ENCODE measurements at regions not wholly inside any gene's neighbourhood (a gene's known extent, or its start where the extent isn't known, plus 50 kb on each side); places are given as distances from the start of the nearest gene placed in this dataset.

DNA sequence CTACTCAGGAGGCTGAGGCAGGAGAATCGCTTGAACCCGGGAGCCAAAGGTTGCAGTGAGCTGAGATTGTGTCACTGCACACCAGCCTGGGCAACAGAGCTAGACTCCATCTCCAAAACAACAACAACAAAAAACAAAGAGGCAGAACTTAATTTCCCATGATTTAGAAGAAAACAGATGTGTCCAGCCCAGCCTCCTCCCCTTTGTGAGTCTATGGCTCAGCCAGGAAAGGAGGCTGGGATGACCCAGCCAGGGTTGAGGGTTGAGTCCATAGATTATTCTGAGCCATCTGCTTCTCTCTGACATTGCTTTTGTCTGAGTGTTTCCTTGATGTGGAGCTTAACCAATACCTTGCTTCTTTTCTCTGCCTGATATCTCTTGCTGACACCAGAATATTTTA lies 994.1 kb downstream of the TYW1 start:
- no peak for DNase-seq (ENCODE audit: low read depth in 2 of 2)

DNA sequence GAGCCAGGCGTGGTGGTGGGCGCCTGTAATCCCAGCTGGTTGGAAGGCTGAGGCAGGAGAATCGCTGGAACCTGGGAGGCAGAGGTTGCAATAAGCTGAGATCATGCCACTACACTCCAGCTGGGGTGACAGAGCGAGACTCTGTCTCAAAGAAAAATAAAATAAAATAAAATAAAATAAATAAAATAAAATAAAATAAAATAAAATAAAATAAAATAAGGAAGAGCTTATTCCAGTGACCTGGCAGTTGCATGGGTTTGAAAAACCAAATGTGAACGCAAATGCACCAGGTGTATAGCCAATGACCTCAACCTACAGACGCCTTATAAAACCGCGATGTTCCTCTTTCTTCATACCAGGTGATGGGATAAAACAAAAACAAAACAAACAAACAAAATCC lies 995.7 kb downstream of the TYW1 start:
- DNase-seq (ENCODE audit: low read depth in 2 of 2) = no peak

DNA sequence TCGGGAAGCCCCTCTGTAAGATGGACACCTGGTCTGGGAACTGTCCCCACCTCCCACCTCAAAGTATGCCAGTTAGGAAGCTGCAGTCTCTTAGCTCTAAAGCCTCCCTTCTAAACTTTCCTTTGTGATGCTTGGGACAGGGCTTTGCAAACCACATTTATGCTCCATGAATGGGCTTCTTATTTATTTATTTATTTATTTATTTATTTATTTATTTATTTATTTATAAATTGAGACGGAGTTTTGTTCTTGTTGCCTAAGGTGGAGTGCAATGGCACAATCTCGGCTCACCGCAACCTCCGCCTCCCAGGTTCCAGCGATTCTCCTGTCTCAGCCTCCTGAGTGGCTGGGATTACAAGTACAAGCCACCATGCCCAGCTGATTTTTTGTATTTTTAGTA lies 1009.4 kb downstream of the TYW1 start:
- no peak for DNase-seq (ENCODE audit: low read depth in 2 of 2)

DNA sequence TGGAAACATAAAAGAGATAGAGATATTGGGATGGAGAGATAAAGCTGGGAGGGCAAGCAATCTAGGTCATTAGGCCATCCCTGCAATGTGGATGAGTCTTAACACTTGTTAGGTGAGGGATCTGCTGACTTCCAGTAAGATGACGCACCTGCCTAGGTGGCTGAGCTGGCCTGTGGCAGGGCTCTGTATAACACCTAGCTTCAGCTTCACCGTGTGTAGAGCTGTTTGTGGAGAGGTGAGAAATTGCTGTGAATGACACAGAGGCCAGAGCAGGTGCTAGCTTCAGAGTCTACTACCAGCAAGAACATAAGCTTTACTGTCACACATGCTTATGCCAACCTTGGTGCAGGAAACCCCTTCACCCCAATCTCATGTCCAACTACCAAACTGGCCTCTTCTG lies 1010.0 kb downstream of the TYW1 start:
- no peak for DNase-seq (ENCODE audit: low read depth in 2 of 2)

DNA sequence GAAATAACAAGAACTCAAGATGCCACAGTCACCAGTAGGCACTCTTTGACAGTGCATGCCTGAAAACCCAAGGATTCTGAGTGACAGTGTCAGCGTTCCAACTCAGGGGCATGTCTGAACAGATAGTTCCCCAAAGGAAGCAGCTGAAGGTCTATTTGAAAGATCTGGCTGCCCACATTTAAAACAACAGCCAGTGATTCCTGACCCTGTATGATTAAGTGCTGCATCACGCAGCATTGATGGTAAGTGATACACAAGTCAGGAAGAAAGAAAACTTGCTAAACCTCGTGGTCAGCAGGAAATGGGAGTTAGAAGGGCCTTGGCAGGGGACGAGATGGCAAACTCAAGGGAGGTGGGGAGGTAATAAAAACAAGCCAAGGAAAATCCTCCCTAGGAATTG lies 1013.1 kb downstream of the TYW1 start:
- no peak for DNase-seq (ENCODE audit: low read depth in 2 of 2)

DNA sequence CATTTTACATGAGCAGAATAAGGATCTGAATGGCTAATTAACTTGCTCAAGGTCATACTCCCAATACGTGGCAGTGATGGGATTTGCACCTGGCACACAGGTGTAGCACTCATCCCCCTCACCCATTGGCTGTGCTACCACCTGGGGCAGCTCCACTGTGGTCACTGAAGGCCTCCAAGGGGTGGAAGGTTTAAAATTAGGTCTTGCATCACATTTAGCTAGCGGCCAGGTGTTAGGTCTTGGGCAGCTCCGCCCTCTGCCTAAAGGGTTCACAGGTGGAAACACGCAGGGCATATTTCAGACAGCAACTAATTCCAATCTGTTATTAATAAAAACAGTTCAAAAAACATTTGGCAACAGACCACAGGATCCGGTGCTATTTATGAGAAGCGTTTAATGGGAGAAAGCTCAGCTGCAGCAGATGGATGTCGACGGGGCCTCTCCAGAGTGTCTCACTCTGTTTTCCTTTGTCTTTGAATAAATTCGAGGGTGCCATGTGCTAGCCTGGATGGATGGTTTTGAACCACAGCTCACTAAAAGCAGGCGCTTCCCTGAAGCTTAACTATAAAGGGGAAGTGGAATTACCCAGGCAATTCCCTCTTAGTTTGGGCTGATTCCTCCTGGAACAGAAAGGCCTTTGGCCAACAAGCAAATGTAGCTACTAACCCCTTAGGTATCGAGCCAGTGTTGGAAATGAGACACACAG lies 1017.6 kb downstream of the TYW1 start:
- DNase-seq (ENCODE audit: low read depth in 2 of 2) = no peak

DNA sequence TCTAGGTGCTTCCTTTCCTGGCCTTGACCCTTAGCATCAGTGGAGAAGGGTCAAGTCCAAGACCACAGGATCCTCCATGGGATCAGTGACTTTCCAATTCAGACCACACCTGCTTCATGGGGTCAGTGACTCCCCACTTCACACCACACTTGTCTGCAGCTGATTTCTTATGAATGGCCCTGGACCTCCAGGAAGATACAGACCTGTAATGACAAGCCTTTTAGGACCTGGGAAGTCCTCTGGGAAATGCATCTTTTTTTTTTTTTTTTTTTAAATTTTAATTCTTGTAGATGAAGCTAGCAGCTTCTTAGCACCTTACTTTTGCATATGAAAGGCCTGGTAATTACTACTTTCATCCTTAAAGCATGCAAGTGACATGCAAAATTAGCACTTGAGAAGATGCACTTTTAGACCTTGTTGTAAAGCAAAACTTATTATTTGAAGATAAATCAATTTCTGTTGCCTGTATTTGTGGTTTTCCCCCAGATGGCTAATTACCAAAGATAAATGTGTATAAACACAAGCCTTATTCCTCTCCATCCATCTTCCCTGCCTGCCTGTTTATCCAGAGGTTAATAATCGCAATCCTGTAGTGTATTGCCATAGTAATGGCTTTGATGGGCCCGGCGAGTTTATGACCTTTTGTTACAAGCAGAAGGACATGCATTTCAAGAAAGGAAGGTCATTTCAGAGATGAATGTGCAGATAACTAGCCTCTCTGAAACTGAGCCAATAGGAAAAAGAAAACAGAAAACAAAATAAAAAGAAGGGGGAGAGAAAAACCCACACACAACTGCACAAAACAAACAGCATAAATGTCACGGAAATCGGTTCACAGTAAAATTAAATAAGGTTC lies 1018.7 kb downstream of the TYW1 start:
- DNase-seq (ENCODE audit: low read depth in 2 of 2) = no peak

DNA sequence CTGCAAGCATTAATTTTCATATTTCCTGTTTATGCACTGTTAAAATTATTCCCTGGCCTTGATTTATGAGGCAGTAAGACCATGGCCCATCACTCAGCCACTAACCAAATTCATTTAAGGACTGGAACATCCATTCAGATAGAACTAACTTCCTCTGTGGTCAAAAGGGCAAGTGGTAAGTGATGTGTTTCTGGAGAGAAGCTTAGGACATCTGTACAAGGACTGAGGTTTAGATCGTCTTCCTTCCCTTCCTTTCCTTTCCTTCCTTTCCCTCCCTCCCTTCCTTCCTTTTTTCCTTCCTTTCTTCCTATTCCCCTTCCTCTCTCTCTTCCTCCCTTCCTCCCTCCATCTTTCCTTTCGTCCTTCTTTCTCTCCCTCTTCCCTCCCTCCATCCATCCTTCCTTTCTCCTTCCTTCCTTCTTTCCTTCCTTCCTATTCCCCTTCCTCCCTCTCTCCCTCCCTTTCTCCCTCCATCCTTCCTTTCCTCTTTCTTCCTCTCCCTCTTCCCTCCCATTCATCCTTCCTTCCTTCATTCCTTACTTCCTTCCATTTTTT lies 1019.4 kb downstream of the TYW1 start:
- no peak for DNase-seq (ENCODE audit: low read depth in 2 of 2)

DNA sequence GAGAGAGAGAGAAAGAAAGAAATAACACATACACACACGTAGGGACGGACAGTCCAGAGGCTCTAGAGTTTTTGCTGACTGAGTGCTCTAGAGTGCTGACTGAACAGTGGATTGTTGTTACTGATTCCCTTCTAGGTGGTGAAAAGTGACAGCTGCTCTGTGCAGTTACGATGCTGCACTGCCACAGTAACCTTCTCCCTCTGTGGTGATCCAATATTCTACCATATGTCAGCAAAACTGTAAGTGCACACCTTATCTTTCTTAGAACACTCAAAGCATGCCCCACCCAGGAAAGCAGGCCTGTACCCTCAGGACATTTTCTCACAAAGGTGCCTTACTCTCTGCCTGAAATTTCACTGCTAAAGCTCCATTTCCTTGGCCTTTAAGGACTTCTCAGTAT lies 1023.5 kb downstream of the TYW1 start:
- no peak for DNase-seq (ENCODE audit: low read depth in 2 of 2)

DNA sequence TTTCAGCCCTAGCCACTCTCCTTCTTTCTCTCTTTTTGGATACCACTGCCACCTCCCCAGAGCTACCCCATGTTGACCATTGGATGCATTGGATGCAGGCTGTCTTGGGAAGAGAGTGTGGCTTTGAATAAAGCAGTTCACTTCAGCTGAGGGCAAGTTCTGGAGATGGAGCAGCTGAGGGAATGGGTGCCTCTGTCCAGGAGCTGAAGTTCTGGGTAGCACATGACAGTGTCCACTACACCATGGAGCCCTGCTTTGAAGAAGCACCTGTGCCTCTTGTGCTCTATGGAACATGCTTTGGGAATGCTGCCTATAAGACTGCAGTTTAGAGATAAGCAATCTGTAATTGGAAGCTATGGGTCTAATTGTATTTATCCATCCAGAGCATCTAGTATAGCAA lies 1028.7 kb downstream of the TYW1 start:
- DNase-seq (ENCODE audit: low read depth in 2 of 2) = no peak

DNA sequence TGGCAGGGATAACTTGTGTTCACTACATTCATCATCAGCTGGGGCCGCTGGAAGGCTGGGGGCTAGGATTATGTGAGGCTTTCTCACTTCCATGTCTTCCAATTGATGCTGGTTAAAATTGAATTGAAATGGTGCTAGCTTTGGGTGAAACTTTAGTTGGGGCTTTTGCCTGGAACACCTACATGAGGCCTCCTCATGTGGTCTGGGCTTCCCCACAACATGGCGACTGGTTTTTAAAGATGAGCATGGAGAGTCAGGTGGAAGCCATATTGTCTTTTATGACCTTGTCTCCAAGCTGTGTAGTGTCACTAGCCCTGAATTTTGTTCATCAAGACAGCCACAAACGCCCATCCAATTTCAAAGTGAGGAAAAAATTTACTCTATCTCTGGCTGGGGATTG lies 1033.9 kb downstream of the TYW1 start:
- DNase-seq (ENCODE audit: low read depth in 2 of 2) = no peak

DNA sequence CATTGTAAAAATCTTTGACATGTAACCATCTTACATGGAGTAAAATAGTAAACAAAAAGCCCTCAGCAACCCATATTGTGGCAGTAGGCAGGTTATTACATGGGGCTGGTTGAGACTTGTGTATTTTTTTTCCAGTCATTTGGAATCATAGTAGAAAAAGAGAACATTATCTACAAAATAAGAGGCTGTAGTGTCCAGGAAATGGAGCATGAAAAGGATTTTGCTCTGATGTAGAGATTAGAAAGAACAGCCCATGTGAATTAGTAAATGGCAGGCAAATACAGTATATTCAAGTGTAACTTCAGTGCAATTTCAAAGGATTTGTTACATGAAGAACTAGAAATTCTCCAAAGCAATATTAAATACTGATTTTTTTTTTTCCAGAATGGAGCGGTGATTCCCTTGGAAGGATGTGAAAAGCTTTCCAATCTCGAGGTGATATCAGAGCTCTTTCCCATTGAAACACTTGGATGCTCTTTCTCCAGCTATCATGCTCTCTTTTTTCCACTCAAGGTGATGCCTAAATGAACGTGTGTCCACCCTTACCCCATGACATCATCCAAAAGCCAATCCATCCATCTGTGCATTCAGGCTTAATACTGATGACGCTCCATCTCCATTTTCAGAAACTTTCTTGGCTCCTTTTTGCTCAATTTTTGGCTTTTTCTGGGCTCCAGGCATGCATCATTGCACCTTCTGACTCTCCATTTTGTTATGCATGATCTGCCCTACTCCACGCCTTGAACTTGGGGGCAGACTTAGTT lies 1034.7 kb downstream of the TYW1 start:
- DNase-seq (ENCODE audit: low read depth in 2 of 2) = no peak

DNA sequence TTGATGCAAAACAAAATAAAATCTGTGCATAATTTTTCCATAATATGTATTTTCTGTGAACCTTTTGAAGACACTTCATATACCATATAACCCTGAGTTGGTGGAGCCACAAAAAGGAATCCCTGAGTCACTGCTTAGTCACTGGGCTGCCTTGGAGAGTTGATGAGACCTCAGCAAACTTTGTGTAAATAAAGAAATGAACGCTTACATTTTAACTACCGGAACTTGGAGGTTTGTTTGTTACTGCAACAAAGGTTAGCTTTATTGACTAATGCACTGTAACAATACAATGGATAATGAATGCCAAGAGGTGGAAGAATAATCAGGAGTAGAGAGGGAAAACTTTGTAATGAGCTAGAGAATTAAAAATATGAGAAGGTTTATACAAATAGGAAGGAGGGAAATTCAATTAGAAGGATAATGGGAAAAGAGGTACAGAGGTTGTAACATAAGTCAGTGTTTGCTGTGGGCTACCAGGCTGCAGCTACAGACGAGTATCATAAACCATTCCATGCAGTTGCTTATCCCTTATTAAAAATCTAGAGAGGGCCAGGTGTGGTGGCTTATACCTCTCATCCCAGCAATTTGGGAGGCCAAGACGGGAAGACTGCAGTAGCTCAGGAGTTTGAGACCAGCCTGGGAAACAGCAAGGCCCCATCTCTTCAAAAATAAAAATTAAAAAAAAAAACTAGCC lies 1042.1 kb downstream of the TYW1 start:
- DNase-seq (ENCODE audit: low read depth in 2 of 2) = no peak

DNA sequence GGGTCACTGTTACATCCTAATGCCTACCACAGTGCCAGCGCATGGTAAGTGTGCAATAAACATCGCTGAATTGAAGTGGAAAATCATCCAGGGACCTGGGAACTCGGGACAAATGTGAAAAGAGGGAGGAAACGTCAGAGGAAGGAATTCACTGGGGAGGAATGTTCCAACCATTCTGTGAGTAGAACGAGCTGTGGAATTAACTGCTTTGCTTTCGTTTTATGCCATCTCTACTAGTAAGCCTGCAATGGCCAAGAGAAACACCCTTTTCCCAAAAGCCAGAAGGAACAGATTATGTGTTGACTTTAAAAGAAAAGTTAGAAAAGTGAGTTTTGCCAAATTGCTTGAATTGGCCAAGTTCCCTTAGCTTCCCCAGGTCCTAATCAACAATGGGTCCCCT lies 1044.9 kb downstream of the TYW1 start:
- DNase-seq (ENCODE audit: low read depth in 2 of 2) = no peak

DNA sequence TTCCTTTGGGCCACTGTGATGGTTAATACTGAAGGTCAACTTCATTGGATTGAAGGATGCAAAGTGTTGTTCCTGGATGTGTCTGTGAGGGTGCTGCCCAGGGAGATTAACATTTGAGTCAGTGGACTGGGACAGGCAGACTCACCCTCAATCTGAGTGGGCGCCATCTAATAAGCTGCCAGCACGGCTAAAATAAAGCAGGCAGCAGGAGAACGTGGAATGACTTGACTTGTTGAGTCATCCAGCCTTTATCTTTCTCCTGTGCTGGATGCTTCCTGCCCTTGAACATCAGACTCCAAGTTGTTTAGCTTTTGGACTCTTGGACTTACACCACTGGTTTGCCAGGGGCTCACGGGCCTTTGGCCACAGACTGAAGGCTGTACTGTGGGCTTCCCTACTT lies 1046.9 kb downstream of the TYW1 start:
- no peak for DNase-seq (ENCODE audit: low read depth in 2 of 2)

DNA sequence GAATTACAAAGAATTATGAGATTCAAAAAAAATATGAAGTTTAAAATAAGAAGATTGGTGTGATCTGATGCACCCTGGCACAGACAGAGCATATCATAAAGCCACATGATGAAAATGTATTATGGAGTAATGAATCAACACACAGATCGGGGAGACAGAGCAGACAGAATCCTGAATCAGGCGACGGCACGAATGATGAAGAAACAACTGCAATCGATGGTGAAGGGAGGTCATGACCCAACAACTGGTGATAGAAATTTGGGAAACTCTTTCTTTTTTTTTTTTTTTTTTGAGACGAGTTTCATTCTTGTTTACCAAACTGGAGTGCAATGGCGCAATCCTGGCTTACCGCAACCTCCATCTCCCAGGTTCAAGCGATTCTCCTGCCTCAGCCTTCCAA lies 1054.0 kb downstream of the TYW1 start:
- DNase-seq (ENCODE audit: low read depth in 2 of 2) = no peak

DNA sequence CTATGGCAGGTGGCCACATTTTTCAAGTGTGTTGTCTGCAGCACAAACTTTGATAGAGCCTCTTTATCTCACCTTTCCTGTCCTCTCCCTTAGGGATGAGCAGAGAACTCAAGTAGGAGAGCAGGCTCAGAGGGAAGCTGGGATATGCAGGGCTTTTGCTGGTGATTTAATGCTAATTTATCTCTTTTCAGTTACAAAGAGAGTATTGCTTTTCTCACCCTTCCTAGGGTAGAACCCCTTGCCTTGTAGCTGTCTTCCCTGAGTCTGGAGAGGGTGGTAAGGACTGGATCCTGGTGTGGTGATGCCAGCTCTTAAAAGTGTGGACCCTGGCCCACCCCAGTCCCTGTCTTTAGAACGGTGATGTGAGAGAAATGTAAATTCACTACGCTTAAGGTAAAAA lies 1061.4 kb downstream of the TYW1 start:
- no peak for DNase-seq (ENCODE audit: low read depth in 2 of 2)

DNA sequence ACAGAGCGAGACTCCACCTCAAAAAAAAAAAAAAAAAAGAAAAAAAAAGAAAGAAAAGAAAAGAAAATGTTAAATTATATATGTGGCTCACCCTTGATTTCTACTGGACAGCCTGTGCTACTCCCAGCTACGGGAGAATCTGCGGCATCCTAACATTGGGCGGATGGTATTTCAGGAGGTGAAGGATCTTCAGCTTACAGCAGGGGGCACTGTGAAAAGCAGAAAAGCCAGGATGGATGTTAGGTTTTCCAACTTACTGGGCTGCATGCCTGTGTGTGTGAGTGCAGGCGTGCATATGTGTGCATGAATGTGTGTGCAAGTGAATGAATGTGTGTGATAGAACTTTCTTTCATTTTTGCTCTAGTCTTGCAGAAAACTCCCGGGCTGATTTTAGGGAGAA lies 1066.5 kb downstream of the TYW1 start:
- DNase-seq (ENCODE audit: low read depth in 2 of 2) = no peak

DNA sequence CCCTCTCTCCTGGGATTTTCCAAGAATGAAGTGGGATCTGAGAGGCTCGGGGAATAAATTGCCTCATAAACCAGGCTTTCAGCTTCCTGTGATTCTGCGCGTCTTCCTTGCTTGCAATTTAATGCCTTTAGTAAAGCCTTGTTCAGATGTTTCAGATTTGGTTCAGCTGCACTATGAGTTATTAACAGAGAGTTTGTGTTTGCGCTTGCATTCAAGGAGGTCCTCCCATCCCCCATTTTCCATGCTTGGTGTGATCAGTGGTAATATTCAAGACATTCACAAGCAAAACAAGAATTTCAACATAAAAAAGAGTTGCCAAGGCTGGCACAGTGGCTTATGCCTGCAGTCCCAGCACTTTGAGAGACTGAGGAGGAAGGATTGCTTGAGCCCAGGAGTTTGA lies 1068.9 kb downstream of the TYW1 start:
- DNase-seq (ENCODE audit: low read depth in 2 of 2) = no peak

DNA sequence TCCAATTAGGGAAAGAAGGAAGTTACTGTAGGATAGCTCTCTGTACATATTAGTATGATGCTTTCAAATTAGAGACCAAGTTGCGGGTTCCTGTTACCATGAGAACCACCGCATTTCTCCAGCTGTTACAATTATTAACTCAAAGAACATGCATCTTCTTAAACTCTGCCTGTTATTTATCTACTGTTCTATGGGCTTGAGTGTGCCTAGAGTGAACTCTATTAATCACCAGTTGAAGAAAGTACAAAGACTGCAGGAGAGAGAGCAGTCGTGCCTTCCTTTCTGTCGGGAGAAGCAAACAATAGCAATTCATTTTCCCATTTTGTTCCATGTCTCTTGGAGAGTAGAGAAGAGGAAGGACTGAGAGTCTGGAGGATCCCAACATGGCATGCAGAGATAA lies 1071.2 kb downstream of the TYW1 start:
- no peak for DNase-seq (ENCODE audit: low read depth in 2 of 2)

DNA sequence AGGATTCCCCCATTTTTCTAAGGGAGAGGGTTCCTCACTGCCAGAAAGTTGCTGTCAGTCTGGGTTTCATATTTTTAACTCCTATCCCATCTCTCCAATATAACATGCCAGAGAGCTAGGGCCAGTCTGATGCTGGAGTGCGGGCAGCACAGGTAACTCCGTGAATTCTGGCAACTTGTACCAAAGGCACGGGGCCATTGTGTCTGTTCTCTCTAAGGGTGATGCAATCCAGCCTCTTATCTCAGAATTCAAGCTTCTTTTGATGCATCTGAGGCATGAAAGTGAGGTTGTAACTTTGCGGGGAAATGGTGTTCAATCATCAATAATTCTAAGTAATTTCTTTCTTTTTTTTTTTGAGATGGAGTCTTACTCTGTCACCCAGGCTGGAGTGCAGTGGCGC lies 1074.4 kb downstream of the TYW1 start:
- DNase-seq (ENCODE audit: low read depth in 2 of 2) = no peak

DNA sequence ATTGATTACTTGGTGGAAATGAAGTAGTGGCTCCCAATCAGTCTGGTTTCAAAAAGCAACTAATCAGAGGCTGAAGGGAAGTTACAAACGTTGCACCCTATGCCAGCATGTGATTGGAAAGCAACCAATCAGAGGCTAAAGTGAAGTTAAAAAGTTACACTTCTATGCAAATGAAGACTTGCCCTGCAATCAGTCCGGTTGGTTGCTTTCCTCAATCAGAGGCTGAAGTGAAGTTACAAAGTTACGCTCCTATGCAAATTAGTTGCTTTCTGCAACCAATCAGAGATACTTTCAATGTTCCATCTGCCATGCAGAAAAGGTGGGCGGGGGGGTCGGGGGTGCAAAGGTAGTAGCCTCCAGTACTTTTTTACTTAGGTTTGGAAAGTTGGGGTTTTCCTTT lies 1077.1 kb downstream of the TYW1 start:
- no peak for DNase-seq (ENCODE audit: low read depth in 2 of 2)
